ENCODE measurements at regions not wholly inside any gene's neighbourhood (a gene's known extent, or its start where the extent isn't known, plus 50 kb on each side); places are given as distances from the start of the nearest gene placed in this dataset.

- no peak for DNase-seq
These were observed 586.3 kb upstream of the LMCD1 start for GRCh38 chr3:7915356-7915755.

GRCh38 chr3:7917443-7918151 lies 584.0 kb upstream of the LMCD1 start:
- no peak for DNase-seq

DNA sequence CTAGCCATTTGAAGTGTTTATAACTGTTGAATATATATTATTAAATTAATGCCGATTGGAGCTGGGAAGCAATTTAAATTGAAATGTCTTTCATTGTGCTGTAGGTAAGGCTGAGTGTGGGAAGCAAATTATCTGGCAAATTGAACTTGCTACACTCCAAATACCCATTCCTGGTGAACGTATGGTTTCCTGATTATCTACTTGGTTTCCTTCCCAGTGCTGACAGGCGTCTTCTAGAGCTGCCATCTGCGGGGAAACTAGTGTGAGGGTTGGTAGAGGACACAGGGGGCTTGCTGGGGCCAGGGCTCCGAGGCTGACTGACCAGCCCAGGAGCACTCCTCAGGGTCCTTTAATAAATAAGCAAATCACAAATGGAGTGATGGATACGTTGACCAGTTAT lies 581.4 kb upstream of the LMCD1 start:
- DNase-seq = no peak

- DNase-seq = no peak
These were observed 577.4 kb upstream of the LMCD1 start for GRCh38 chr3:7924228-7924627.

- no peak for DNase-seq
These were observed 574.6 kb upstream of the LMCD1 start for GRCh38 chr3:7927015-7927414.

DNA sequence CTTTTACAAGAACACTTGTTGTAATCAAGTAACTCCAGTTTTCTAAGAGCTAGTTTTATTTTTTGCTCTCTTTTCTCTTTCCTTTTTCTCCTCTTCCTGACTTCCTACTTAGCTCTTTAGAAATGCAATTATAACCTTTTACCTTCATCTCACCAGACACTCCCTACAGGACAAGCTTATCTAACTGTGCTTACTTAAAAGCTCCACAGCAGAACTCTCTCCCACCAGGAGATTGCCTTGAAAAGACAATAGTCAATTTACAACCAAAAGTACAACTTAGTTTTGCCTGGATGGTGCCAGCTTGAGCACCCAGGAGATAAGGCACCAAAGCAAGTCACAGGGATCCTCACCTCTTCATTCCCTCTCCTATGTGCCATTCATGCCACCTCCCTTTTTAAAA lies 573.8 kb upstream of the LMCD1 start:
- DNase-seq = no peak

GRCh38 chr3:7929319-7929889 lies 572.2 kb upstream of the LMCD1 start:
- DNase-seq = no peak

- no peak for DNase-seq
These were observed 567.3 kb upstream of the LMCD1 start for GRCh38 chr3:7934362-7934761.

DNA sequence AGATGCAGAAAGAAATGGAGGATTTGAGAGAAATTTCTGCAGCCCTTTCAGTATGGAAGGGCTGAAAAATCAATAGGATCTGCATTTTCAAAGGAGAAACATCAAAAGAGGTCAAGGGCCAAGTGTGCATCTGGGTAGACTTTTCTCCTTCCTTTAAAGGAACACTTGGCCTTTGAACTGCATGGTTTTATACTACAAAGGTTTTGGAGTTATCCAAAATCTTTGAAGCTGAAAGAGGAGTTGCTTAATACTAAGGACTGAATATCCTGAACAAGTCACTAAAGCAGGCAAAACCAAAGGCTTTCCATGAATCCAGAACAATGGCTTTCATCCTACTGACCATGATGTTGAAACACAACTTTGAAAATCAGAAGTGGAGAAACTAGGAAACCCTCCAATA lies 553.7 kb upstream of the LMCD1 start:
- no peak for DNase-seq

- no peak for DNase-seq
These were observed 550.7 kb upstream of the LMCD1 start for GRCh38 chr3:7950890-7951289.

GRCh38 chr3:7953449-7954014 lies 548.1 kb upstream of the LMCD1 start:
- no peak for DNase-seq

DNA sequence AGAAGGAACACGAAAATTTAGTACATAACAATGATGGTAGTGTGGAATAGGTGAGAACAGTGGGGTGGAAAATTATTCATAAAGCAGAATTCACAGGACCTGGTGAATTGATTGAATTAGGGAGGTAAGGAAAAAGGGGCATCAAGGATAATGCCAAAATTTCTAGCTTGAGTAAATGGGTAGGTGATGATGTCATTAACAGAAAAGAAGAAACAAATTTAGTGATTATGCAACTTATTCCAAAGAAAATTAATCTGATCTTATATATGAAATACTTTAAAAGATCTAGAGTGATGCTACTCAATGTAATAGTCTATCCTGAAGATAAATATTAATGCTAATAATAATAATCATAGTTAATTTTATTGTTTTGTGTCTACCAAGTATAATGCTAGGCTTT lies 544.6 kb upstream of the LMCD1 start:
- no peak for DNase-seq

GRCh38 chr3:7959094-7959493 lies 542.5 kb upstream of the LMCD1 start:
- no peak for DNase-seq

DNA sequence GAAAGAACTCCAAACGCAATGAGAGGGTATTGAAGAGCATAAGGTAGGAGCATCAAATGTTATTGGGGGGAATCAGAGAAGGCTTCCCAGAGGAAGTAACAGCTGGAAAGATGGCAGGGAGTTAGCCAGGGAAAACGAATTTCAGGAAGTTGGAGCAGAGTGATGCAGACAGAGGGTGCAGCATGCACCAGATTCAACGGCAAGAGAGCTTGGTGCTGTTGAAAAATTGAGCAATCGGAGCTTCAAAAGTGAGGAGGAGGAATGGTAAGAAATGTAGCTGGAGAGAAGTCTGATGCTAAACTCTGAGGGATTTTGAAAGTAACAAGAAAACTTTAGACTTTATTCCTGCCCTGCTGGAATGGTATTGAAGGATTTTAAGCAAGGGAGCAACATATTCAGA lies 541.0 kb upstream of the LMCD1 start:
- DNase-seq = no peak

GRCh38 chr3:7962301-7962700 lies 539.3 kb upstream of the LMCD1 start:
- DNase-seq = no peak

GRCh38 chr3:7964899-7965298 lies 536.7 kb upstream of the LMCD1 start:
- DNase-seq = no peak

GRCh38 chr3:7973006-7973405 lies 528.6 kb upstream of the LMCD1 start:
- no peak for DNase-seq

GRCh38 chr3:7977245-7978086 lies 524.2 kb upstream of the LMCD1 start:
- DNase-seq = no peak

DNA sequence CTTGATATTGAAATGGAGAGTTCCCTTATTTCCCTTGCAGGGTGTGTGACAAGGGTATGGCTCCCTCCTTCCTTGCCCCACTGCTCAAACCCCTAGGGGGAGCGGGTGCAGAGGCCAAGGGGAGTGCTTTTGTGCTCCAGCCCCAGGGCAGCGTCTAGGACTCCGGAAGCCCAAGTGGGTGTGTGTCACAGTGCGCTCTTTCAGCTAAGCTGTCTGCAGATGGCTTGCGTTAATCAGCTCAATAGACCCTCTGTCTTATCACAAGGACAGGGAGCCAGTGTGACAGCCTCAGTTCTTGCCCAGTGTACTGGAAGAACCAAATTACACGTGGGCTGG lies 523.6 kb upstream of the LMCD1 start:
- no peak for DNase-seq

GRCh38 chr3:7982126-7982525 lies 519.5 kb upstream of the LMCD1 start:
- DNase-seq = no peak

- no peak for DNase-seq
These were observed 502.2 kb upstream of the LMCD1 start for GRCh38 chr3:7999384-7999783.

DNA sequence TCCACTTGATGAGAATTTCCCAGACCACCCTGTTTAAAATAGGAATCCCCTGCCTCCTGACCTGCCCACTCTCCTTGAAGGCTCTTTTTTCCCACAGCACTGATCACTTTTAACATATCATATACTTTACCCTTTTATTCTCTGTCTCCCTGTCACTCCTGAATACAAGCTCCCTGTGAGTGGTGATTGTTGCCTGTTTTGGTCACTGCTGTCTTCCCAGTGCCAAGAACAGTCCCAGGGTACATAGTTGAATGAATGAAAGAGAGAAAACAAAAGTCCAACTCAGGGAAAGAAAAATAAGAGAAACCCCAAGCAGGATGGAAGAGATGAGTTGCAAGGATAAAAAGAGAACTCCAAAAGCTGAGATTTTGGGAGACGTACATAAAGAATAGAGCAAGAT lies 500.3 kb upstream of the LMCD1 start:
- no peak for DNase-seq

DNA sequence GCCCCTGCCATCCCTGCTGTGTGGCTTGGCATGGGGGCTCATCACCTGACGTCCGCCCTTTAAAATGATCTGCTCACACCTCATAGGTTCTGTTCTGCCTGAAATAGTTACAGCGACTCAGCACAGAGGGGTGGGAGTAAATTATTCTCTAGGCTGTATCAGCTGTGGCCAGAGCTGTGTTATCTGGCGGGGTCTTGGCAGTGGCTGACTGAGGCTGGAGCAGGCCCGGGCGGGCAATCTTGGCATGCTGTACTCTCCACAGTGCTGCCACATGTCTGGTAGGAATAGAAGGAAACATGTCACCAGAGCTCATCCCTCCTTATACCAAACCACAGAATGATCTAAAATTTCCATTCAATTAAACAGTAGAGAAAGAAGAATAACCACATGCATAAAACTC lies 499.9 kb upstream of the LMCD1 start:
- DNase-seq = no peak

DNA sequence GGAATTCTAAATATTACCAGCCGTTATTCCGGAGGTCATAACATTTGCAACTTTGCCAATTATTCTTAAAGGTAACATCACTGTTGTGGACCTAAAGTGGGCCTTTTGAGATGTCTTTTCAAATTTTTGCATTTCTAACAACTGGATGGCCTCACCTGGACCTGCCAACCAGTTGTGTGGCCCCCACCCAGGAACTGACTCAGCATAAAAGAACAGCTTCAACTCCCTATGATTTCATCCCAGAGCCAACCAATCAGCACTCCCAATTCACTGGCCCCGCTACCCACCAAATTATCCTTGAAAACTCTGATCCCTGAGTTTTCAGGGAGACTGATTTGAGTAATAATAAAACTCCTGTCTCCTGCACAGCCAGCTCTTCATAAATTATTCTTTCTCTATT lies 489.7 kb upstream of the LMCD1 start:
- no peak for DNase-seq
